Mucosa of descending colon (tissue), 3 donors: ENCODE measurements at regions not wholly inside any gene's neighbourhood (a gene's known extent, or its start where the extent isn't known, plus 50 kb on each side); places are given as distances from the start of the nearest gene placed in this dataset.

Experiments
- ATAC-seq: fragments of 200-7000 bp; cut with Tn5 transposase; one replicate; pipeline ENCODE4 v1.9.1; 2020; ENCODE audit warnings: mild to moderate bottlenecking, moderate library complexity
- DNase-seq, 3 donors: peaks; one replicate each; pipeline ENCODE4 v3.0.0-alpha.2; 2020
- H3K36me3 ChIP-seq: fragments of 200-600 bp; one replicate; pipeline ENCODE4 v1.8.0; 2021; ENCODE audit warnings: low read depth, mild to moderate bottlenecking
- H3K4me1 ChIP-seq: fragments of 200-600 bp; one replicate; pipeline ENCODE4 v1.8.0; 2021; ENCODE audit warnings: low read depth, mild to moderate bottlenecking
- H3K4me3 ChIP-seq: fragments of 200-600 bp; one replicate; pipeline ENCODE4 v1.8.0; 2021; ENCODE audit warnings: mild to moderate bottlenecking
- H3K9me3 ChIP-seq: fragments of 200-600 bp; one replicate; pipeline ENCODE4 v1.8.0; 2021; ENCODE audit warnings: mild to moderate bottlenecking
- CTCF ChIP-seq: fragments of 200-600 bp; IDR thresholded peaks from one replicate; pipeline ENCODE4 v1.8.0; 2022; ENCODE audit warnings: antibody characterized with exemption, mild to moderate bottlenecking
- intact Hi-C, 2 donors: fragments of 100-400 bp; cut with DNase I in 1 of 2; cut with micrococcal nuclease in 1 of 2; formaldehyde crosslinking; loops; one replicate each; pipeline versions ENCODE4 v1.11.0 to v1.11.1; 2022; cut with DNase I, micrococcal nuclease
- donor health status: DM: no; HTN: no; CAD: no; lungs with moderate emphysema.
- donor health status: DM: no; HTN: no; CAD: no.
- donor health status: DM: no; HTN: yes; CAD: no.

- DNase-seq (no peak), ATAC-seq (no peak)
- Histone ChIP-seq H3K4me1 (no peaks in the 10 kb centered on the region), H3K9me3 (no peaks in the 10 kb centered on the region), H3K4me3 (no peak overlapping the region), H3K36me3 (no peaks in the 10 kb centered on the region)
- intact Hi-C loops: loop anchor here in 1 of 2 donors (10.0 kb wide), 1 partner anchor 92 kb away; no protein-coding TSS in a partner anchor
- no peak for TF ChIP-seq CTCF
These were observed 89.0 kb upstream of the PNPT1 start for GRCh38 chr2:55782528-55783173.

- H3K4me3 ChIP-seq: no peak overlapping the region
- intact Hi-C loops: loop anchor here in 1 of 2 donors (10.0 kb wide), 1 partner anchor 93 kb away; no protein-coding TSS in a partner anchor
These were observed 87.9 kb upstream of the PNPT1 start for GRCh38 chr2:55781542-55781941.

GRCh38 chr2:55780697-55781096, 87.1 kb upstream of the PNPT1 start:
- ATAC-seq (no peak), DNase-seq (no peak)
- intact Hi-C loops: loop anchor here in 1 of 2 donors (10.0 kb wide), 1 partner anchor 94 kb away; no protein-coding TSS in a partner anchor
- H3K36me3 ChIP-seq: no peaks in the 10 kb centered on the region
- H3K4me1 ChIP-seq: no peaks in the 10 kb centered on the region
- H3K4me3 ChIP-seq: no peak overlapping the region
- TF ChIP-seq CTCF: no peak
- H3K9me3 ChIP-seq: no peaks in the 10 kb centered on the region

More at GRCh38 chr2:55781542-55781941, 87.9 kb upstream of the PNPT1 start:
- TF ChIP-seq CTCF: no peak
- H3K9me3 ChIP-seq: no peaks in the 10 kb centered on the region
- ATAC-seq (no peak), DNase-seq (no peak)
- no peaks in the 10 kb centered on the region for H3K36me3 ChIP-seq
- no peaks in the 10 kb centered on the region for H3K4me1 ChIP-seq

- H3K4me3 ChIP-seq: no peak overlapping the region
- TF ChIP-seq CTCF: no peak
- ATAC-seq: no peak
- H3K9me3 ChIP-seq: no peaks in the 10 kb centered on the region
- no peaks in the 10 kb centered on the region for H3K36me3 ChIP-seq
- DNase-seq: no peak
- no peaks in the 10 kb centered on the region for H3K4me1 ChIP-seq
- intact Hi-C loops: loop anchor here in 1 of 2 donors (10.0 kb wide), 1 partner anchor 95 kb away; no protein-coding TSS in a partner anchor
These were observed 86.1 kb upstream of the PNPT1 start for GRCh38 chr2:55779459-55780421.

DNA sequence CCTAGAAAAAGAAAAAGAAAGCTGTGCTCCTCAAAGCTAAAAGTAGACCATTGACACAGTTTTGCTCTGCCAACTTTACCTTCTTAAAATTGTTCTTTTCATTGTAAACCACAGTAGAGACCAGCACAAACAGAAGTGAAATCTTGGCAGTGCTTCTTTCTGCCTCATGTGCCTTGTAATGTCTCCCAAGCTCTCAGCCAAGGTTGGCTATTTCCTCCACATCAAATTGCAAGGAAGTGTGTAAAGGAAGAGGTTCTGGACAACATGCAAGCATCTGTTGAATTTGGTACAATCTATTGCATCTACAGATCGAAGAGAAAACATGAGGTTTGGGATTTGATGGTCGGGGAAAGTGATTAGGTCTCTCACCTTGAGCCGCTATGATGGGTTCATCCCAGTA, 83.3 kb upstream of the PNPT1 start:
- no peak overlapping the region for H3K4me3 ChIP-seq
- intact Hi-C loops: no loop called here
- DNase-seq: no peak
- no peak for ATAC-seq
- TF ChIP-seq CTCF: no peak
- H3K36me3 ChIP-seq: no peaks in the 10 kb centered on the region
- H3K4me1 ChIP-seq: no peaks in the 10 kb centered on the region
- H3K9me3 ChIP-seq: no peaks in the 10 kb centered on the region
